ENCODE measurements at regions not wholly inside any gene's neighbourhood (a gene's known extent, or its start where the extent isn't known, plus 50 kb on each side); places are given as distances from the start of the nearest gene placed in this dataset.

DNA sequence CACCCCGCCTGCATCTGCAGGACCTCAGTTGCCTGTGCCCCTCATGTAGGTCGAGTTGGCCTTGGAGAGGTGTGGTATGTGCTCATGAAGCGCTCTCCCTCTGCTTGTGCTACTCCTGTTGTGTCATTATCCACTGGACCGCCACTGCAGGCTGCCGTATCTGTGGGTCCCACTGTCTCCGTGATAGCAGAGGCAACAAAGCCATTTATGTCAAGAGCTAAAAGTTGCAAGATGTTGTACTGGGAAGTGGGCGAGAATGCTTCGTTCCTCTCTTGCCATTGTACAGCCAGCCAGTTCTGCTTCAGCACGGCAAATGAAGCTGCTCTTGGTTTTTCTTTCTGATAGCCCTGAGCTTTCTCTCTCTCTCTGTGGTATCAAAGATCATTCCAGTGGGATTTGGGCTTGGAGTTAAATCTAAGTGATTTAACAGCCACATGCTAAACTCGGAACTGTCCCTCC lies 89.0 kb downstream of the TMEM212 start:
- TF ChIP-seq, protein P1, sequence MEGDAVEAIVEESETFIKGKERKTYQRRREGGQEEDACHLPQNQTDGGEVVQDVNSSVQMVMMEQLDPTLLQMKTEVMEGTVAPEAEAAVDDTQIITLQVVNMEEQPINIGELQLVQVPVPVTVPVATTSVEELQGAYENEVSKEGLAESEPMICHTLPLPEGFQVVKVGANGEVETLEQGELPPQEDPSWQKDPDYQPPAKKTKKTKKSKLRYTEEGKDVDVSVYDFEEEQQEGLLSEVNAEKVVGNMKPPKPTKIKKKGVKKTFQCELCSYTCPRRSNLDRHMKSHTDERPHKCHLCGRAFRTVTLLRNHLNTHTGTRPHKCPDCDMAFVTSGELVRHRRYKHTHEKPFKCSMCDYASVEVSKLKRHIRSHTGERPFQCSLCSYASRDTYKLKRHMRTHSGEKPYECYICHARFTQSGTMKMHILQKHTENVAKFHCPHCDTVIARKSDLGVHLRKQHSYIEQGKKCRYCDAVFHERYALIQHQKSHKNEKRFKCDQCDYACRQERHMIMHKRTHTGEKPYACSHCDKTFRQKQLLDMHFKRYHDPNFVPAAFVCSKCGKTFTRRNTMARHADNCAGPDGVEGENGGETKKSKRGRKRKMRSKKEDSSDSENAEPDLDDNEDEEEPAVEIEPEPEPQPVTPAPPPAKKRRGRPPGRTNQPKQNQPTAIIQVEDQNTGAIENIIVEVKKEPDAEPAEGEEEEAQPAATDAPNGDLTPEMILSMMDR (IDR thresholded peaks at IDR 0.05; ENCODE audit: low read depth, low read length, poor library complexity, severe bottlenecking) = no peak
- TF ChIP-seq EZH2phosphoT487 (IDR thresholded peaks at IDR 0.05; ENCODE audit: borderline replicate concordance, low read length) = no peak

Measured in DOHH2 (cell line).